Thyroid gland (tissue), 4 donors: ENCODE measurements at regions not wholly inside any gene's neighbourhood (a gene's known extent, or its start where the extent isn't known, plus 50 kb on each side); places are given as distances from the start of the nearest gene placed in this dataset.

Experiments
- CTCF ChIP-seq, 6 experiments: fragments of 200-600 bp in 3 of 6; fragments of 450-650 bp in 3 of 6; sonication (generic) in 3 of 6; IDR thresholded peaks; one replicate each; pipeline ENCODE4 v1.5.1; 2016 to 2019; ENCODE audit warnings: antibody characterized with exemption in 6 of 6, mild to moderate bottlenecking in 2 of 6, inconsistent platforms in 1 of 6, moderate library complexity in 1 of 6
- POLR2A ChIP-seq, 2 donors: fragments of 450-650 bp; IDR thresholded peaks; one replicate each; pipeline ENCODE4 v1.6.1; 2017; ENCODE audit warnings: antibody characterized with exemption in 2 of 2, mild to moderate bottlenecking in 2 of 2, moderate library complexity in 1 of 2

GRCh38 chr18:52046842-52047241 lies 293.2 kb upstream of the DCC start:
- TF ChIP-seq CTCF (IDR thresholded peaks at IDR 0.05) (no peak), POLR2A (IDR thresholded peaks at IDR 0.05) (no peak)
